ENCODE measurements at regions not wholly inside any gene's neighbourhood (a gene's known extent, or its start where the extent isn't known, plus 50 kb on each side); places are given as distances from the start of the nearest gene placed in this dataset.

DNA sequence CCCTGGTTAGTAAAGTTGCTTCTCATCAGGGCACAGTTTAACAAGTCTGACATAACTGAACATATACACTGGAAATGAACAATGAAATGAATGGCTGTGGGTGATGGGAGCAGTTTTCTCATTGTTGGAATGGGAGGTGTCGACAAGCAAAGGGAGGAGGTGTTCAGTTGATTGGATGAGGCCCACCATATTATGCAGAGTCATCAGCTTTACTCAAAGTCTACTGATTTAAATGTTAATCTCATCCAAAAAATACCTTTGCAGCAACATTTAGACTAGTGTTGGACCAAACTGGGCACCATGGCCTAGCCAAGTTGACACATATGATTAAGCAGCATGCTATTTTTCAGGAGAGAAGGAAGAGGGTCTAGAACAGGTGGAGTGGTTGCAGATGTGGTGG is 201.7 kb downstream of the RAMP3 start:
- DNase-seq: no peak

DNA sequence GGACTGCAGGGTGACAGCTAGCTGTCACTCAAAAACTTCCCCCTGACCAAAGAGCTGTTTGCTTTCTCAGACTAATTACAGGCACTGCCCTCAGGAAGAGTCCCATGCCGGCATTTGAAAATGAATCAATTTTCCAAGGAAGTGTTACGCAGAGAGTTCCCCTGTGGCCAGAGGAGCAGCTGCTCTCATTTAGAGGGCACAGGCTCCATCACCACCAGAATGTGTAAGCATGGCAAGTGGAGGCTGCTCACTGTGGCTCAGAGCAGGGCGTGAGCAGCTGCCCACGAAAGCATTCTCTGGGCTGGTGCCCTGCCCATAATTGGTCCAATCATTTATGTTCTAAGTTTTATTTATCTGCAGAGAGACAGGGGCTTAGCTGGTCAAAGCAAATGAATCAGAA is 202.2 kb downstream of the RAMP3 start:
- no peak for DNase-seq

DNA sequence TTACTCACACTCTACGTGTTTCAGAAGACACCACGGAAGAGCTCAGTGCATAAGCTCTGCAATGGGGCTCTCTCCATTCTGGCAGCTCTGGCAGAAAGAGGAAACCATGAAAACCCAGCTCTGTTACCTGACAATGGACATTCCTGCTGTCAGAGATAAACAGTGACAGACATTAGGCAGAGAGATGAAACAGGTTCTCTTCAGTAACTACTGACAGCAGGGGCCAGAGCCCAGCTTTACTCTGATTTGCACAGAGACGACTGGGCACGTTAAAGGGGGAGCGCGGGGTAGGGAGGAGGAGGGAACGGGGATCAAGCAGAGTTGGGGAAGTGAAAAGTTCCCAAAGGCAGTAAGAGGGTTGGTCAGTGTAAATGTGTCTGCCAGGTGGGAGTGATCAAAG is 206.1 kb downstream of the RAMP3 start:
- no peak for DNase-seq

DNA sequence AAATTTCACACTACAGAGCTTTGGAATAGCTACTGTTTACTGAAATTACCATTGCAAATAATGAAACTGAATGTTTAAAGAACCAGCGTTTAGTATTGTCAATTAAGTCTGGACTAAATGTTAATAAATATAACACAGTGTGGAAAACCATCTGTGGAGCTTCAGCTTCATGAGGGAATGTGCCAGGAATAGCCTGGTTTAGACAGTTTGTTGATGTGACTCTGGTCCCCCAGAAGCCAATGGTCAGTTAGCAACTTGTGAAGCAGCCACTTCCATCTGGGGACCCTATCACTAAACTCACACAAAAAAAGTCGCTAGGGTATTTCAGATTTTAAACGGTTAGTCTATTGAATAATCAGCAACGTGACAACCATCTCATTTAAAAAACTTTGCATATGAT is 207.8 kb downstream of the RAMP3 start:
- DNase-seq: no peak

DNA sequence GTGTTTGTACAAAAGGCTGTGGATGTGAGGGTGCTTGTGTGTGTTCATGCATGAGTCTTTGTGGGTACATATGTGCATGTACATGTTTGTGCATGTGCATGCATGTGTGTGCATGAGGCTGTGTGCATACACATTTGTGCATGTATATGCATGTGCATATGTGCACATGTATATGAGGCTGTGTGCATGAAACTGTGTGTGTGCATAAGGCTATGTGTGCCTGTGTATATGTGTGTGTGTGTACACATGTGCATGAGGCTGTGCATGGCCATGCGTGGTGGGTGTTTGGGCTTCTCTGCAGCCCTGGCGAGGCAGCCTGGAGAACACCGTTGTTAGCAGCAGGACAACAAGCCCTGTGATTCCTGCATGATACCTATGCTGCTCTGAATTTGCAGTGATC is 207.7 kb upstream of the ADCY1 start:
- no peak for DNase-seq

DNA sequence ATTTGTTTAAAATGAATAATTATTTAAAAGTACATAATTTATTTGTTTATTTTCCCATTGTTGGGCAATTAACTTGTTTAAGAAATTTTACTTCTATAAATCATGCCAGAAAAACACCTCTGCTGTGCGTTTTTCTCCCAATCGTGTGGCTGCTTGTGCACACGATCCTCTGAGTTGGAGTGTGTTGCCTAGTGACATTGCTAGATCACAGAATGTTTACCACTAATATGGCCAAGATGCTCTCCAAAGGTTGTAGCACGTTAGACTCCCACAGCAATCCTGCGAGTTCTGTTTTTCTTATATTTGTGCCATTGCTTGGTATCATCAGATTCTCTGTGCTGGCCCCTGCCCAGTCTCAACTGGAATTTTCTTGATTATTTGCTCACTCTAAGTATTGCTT is 207.1 kb upstream of the ADCY1 start:
- no peak for DNase-seq

DNA sequence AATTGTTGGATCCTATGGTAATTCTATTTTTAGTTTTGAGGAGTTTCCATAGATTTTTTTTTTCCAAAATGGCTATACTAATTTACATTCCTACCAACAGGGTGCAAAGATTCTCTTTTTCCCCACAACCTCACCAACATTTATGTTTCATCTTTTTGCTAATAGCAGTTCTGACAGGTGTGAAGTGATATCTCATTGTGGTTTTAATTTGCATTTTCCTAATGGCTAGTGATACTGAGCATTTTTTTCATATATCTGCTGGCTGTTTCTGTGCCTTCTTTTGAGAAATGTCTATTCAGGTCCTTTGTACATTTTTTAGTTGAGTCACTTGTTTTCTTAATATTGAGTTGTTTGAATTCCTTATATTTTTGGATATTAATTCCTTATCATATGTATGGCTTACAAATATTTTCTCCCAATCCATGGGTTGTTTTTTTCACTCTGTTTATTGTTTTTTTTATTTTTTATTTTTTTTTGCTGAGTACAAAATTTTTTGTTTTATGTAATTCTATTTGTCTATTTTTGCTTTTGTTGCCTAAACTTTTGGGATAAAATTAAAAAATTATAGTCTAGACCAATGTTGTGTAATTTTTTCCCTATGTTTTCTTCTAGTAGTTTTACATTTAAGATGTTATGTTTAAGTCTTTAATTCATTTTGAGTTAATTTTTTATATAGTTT is 205.9 kb upstream of the ADCY1 start:
- DNase-seq: no peak

DNA sequence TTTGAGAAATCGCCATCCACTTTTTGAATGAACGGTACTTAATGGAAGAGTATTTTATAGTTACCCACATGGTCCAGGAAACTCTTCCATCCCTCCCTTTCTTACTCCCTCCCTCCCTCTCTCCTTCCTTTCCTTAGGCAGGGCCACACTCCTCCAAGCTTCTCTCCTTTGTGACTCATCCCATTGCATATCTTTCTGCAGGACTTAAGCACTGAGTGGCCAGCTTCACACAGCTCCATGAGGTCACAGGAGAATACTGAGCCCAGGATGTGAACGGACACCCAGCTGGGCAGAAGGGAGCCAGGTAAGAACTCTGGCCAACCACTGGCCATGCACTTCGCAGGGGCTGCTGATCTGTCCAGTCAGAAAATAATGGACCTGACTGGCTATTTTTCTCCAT is 189.7 kb upstream of the ADCY1 start:
- no peak for DNase-seq

DNA sequence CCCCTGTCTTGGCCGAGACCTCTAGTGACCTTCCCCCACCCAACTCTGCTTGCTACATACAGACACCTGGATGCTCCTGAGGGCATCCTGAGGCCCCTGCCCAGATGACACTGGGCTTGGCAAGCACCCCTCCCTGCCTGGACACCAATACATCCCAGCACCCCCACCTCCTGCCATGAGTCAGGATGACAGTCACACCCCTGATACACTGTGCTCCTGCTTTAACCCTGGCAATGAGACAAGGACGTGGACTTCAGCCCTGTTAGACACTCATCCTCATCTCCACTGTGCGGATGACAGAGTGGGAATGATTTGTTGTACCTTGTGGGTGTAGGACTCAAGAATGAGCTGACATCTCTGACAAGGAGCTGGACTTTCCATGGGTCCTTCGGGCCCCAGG is 186.3 kb upstream of the ADCY1 start:
- no peak for DNase-seq

DNA sequence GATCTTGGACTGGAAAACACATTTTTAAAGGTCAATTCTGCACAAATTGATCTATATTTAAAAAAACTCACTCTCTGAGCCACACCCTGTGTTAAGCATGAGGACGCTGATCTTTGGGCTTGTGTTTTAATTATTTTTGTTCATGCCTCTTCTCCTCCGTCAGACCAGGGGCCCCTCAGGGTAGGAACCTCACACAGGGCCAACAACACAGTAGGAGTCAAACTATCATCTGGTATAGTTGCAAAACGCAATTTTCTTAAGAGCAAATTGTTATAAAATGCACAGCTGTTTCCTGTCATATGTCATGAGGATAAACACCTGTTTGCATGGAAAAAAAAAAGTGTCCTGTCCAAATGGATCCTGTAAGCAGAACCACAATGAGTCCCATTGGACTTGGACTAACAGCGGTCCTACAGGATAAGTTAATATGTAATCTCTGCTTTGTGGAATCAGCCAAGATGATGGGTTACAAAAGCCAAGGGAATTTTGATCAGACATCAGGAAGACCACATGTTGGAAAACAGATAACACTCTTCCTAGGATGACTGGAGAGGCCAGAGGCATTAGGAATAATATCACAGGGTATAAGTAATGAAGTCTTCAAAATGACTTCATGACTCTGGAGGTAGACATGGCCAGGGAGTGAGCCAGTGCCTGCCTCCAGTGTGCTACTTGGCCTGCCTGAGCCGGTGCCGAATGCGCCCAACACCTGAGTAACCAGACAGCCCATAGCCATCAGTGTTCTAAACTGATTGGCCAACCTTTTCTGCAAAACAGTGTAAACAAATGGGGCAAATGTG is 184.9 kb upstream of the ADCY1 start:
- peak; percentile 39 for DNase-seq

DNA sequence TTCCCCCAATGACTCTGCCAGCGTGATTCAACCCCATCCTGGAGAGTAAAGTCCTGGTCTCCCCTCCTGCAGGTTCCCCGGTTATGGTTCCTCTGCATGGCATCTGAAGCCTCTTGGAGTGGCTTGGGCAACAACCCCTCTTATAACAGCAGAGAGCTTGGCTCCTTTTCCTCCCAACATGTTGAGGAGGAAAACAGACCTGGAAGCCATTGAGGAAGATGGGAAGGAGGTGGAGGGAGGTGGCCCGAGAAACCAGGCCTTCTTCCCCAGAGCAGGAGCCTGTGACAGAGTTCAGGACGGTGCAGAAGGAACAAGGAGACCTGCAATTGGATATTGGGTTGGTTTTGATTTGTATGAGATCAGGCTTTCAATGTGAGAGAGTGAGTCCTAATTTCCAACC is 184.0 kb upstream of the ADCY1 start:
- no peak for DNase-seq

DNA sequence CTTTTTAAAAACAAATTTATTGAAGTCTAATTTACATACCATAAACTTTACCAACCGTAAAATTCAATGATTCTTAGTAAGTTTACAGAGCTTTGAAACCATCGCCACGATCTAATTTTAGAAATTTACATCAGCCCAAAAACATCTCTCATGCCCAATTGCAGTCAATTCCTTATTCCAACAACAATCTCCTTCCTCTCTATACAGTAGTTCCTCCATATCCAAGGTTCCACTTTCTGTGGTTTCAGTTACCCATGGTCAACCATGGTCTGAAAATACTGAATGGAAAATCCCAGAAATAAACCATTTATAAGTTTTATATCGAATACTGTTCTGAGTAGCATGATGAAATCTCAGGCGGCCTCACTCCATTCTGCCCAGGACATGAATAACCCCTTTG is 183.4 kb upstream of the ADCY1 start:
- DNase-seq: peak; percentile 40

DNA sequence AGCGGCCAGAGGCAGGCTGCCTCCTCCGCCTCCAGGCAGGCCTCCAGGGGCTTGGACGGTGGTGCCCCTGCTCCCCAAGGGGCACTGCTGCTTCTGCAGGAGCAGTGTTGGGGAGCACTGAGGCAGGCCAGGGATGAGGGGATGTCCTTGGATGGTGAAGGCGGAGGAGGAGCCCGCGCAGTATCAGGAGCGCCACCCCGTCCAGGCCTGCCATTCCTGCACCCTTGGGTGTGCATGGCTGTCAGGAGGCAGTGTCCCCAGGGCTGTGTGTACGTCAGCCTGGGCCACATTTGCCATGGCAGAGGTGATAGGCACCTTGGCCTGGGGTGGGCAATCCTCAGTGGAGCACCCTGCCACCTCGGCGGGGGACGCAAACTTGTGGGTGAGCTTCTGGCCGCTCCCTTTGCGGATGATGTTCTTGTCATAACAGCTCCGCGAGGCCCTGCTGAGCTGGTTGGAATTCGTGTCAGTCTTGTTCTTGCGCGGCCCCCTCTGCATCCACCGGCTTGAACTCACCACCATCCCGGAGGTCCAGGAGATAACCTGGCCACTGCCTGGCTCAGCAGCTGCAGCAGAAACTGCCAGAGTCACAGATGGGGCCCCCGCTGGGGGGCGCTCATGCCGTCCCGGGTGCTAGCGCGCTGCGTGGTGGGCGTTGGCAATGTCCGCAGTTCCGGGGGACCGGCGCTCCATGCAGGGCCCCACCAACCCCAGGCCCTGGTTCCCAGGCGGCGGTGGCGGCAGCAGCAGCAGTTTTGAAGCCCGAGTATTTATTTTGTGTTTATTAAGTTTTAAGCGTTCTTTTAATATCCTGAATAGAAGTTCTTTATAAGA is 182.3 kb upstream of the ADCY1 start:
- DNase-seq: no peak

DNA sequence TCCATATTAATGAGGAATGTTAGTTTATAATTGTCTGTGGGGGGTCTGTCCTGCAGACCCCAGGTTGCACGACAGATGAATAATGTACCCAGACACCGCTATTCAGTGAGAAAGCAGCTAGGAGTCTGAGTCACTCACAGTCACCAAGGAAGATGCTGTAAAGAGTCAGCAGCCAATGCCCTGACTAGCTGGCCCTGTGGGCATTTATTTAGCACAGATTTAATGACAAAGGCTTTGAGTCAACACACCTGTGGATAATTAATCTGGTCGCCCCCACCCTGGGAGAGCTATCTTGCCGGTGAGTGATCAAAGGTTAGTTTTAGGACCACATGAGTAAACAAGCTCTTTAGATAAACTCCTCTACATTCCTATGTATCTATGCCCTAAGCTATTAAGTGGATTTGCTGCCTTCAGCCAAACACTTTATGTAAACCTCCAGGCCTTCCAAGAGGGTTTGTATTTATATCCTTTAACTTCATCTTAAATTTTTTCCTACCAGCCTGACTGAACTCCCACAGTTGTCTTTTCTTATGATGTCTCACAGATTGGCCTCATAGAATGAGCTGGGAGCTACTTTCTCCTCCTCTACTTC is 180.0 kb upstream of the ADCY1 start:
- DNase-seq: no peak

DNA sequence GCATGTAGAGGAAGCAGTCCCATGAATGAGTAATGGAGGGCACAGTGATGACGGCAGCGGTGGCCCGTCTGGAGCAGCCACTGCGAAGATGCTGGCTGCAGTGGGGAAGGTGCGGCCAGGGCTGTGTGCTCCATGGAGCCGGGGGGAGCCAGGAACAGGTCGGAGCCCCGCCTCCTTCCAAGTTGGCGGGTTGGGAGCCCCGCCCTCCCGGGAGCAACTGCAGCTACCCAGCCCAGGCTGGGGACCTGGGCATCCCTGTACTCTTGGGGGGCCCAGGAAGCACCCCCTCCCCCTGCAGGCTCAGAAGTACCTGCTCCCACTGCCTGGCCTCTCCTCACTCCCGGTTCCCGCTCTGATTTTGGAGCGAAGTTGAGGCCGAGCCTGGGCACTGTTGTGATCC is 175.1 kb upstream of the ADCY1 start:
- no peak for DNase-seq

DNA sequence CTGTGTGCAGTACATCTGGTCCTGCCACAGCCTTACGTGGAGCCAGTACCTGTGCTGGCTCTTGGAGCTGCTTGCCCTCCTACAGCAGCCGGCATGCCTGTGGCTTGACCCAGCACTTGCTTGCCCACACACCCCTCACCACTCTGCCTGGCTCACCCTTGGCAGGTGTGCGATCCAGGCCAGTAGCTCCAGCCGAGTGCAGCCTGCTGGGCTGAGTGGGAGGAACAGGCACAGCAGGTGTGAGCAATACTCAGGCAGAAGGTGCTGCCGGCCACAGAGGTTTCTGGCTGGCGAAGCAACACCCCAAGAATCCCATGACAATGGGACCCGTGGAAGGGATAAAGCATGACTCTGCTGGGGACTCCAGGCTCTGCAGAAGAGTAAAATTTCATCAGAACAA is 173.5 kb upstream of the ADCY1 start:
- no peak for DNase-seq

DNA sequence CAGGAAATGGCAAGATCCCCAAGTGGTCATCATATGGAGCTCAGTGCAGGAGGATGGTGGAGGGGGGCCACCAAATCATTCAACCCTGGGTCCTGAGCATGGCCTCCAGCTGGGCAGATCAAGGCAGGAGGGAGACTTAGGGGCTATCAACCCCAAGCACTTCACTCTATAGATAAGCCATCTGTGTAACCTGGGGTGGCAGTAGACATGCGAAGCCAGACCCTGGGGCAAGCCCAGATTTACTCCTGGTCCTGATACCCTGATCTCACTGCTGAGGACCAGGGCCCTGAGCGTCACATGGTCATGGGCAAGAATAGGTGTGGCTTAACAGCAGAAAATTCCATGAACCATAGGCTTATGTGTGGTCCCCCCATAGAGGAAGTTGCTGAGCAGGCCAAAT is 173.0 kb upstream of the ADCY1 start:
- DNase-seq: no peak

DNA sequence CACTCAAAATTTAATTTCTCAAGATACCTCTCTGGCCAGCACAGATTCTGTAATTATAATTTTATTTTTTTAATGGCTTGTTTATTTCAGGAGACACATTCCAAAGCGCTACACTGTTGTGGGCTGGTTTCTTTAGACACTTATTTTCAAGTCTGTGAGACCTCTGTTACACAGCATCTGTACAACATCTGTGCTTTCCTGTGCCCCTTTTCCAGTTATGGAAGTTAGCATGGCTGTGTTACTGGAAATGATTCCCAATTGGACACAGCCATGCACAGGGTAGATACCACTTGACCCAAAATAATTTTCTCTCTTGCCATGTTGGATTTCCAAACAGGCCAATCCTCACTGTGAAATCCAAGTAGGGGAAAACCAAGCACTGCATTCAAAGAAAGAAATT is 172.3 kb upstream of the ADCY1 start:
- peak; percentile 52 for DNase-seq

DNA sequence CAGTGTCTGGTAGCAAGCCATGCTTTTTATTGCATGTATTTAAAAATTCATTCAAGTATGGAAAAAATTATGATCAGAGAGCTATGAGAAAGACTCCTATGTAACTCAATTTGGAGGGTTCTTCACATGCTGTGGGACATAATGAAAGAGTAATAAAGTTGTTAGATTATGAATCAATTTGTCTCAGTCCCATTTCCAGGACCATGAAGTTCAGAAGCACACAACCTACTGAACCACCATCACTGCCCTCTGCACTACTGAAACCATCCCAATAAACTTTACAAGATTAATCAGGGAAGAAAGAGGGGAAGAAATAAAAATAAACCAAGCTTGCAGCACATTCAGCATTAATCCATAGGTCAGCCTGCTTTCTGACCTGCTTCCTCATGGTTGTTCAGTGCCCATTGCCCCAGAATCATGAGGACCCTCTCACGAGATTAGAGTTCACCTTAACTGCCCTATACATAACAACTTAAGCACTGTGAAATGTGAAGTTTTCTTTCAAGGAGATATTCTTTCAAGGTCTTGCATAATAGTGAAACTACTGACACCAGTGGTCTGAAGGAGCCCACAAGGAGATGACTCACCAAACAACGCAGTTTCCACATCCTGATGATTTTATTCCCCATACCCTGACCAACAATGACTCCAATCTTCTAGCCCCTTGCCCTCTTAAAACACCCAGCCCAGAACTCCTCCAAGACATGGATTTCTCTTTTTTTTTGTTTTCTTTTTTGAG is 171.5 kb upstream of the ADCY1 start:
- DNase-seq: peak; percentile 52

DNA sequence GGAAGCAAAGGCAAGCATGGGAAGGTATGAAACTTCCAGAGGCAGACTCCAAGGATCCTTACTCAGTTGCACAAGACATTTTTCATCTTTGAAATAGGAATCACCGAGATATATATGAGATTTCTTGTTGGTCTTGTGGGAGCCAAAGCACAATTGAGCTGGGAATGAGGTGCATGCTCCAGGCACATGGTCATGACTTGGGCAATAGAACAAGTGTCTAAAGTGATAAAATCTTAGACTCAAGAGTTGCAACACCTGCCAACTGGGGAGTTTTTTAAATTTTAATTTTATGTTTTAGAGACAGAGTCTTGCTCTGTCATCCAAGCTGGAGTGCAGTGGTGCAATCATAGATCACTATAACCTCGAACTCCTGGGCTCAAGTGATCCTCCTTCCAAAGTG is 169.5 kb upstream of the ADCY1 start:
- DNase-seq: no peak

DNA sequence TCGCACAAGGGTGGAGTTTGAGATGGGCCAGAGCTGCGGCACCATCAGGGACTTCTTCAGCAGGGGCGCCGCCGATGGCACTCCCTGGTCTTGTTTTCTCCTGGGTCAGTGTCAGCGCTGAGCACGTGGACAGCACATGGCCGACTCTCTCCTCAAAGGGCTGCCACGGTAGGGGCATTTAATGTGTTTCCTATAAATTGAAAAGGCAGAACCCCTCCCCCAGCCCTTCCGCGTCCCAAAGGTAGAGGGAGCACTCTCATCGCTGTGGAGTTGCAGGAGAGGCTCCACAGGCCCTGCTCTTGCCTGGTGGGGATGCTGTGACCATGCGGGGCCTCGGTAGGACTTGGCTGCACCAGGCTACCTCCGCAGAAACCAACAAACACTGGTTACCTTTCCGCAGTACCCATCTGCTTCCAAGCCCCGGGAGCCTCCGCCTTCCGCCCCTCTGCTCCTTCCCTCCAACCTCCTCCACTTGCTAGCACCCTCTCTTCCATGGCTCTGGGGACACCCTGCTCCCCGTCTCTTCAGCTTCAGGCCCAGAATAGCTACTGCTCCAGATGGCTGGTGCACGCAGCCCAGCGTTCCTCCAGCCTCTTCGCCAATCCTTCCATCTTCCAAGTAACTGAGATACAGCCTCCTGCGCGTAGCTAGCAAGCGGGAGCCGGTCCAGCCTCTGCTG is 166.3 kb upstream of the ADCY1 start:
- no peak for DNase-seq

DNA sequence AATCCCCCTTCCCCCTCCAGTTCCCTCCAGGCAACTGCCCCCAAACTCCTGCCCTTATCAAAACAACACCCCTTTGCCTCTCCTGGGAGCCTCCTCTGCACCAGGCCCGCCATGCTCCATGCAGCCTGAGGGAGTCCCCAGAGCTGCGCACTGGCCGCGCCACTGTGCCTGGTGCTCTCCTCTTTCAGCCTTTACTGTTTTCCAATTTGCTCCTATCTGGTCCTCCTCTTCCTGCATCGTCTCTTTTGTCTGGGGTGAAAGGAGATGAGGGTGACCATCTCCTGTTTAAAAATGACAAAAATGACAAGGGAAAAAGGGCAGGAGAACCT is 165.8 kb upstream of the ADCY1 start:
- no peak for DNase-seq

All from skin of body (tissue), 1 donor.